ENCODE measurements at regions not wholly inside any gene's neighbourhood (a gene's known extent, or its start where the extent isn't known, plus 50 kb on each side); places are given as distances from the start of the nearest gene placed in this dataset.

- DNase-seq (ENCODE audit: low spot score): no peak
Measured at GRCh38 chr18:72360634-72361033, 183.5 kb downstream of the CBLN2 start.

GRCh38 chr18:72342933-72343332, 201.2 kb downstream of the CBLN2 start:
- DNase-seq (ENCODE audit: low spot score): no peak

- no peak for DNase-seq (ENCODE audit: low spot score)
Measured at GRCh38 chr18:72339976-72340375, 204.2 kb downstream of the CBLN2 start.

- no peak for DNase-seq (ENCODE audit: low spot score)
Measured at GRCh38 chr18:72336786-72337185, 207.4 kb downstream of the CBLN2 start.

GRCh38 chr18:72329533-72329932, 214.6 kb downstream of the CBLN2 start:
- no peak for DNase-seq (ENCODE audit: low spot score)

GRCh38 chr18:72325307-72325706, 218.8 kb downstream of the CBLN2 start:
- DNase-seq (ENCODE audit: low spot score): no peak

GRCh38 chr18:72324677-72325076, 219.5 kb downstream of the CBLN2 start:
- DNase-seq (ENCODE audit: low spot score): no peak

GRCh38 chr18:72316497-72316896, 227.6 kb downstream of the CBLN2 start:
- DNase-seq (ENCODE audit: low spot score): no peak

GRCh38 chr18:72283148-72283925, 260.8 kb downstream of the CBLN2 start:
- no peak for DNase-seq (ENCODE audit: low spot score)

- DNase-seq (ENCODE audit: low spot score): no peak
Measured at GRCh38 chr18:72273025-72273424, 271.1 kb downstream of the CBLN2 start.

- DNase-seq (ENCODE audit: low spot score): no peak
Measured at GRCh38 chr18:72261590-72261989, 282.6 kb downstream of the CBLN2 start.

GRCh38 chr18:72246076-72246475, 298.1 kb downstream of the CBLN2 start:
- DNase-seq (ENCODE audit: low spot score): no peak

- no peak for DNase-seq (ENCODE audit: low spot score)
Measured at GRCh38 chr18:72235422-72235821, 308.7 kb downstream of the CBLN2 start.

- DNase-seq (ENCODE audit: low spot score): no peak
Measured at GRCh38 chr18:72233106-72233505, 311.0 kb downstream of the CBLN2 start.

- no peak for DNase-seq (ENCODE audit: low spot score)
Measured at GRCh38 chr18:72232644-72233043, 311.5 kb downstream of the CBLN2 start.

GRCh38 chr18:72225958-72226357, 318.2 kb downstream of the CBLN2 start:
- DNase-seq (ENCODE audit: low spot score): no peak

- DNase-seq (ENCODE audit: low spot score): no peak
Measured at GRCh38 chr18:72223733-72224132, 320.4 kb downstream of the CBLN2 start.

- no peak for DNase-seq (ENCODE audit: low spot score)
Measured at GRCh38 chr18:72208920-72209676, 335.0 kb downstream of the CBLN2 start.

- DNase-seq (ENCODE audit: low spot score): no peak
Measured at GRCh38 chr18:72207280-72207679, 336.9 kb downstream of the CBLN2 start.

- no peak for DNase-seq (ENCODE audit: low spot score)
Measured at GRCh38 chr18:72206814-72207213, 337.3 kb downstream of the CBLN2 start.

- no peak for DNase-seq (ENCODE audit: low spot score)
Measured at GRCh38 chr18:72201032-72201431, 343.1 kb downstream of the CBLN2 start.

- DNase-seq (ENCODE audit: low spot score): no peak
Measured at GRCh38 chr18:72197591-72197990, 346.6 kb downstream of the CBLN2 start.

- DNase-seq (ENCODE audit: low spot score): no peak
Measured at GRCh38 chr18:72194072-72194471, 350.1 kb downstream of the CBLN2 start.
